ENCODE measurements at regions not wholly inside any gene's neighbourhood (a gene's known extent, or its start where the extent isn't known, plus 50 kb on each side); places are given as distances from the start of the nearest gene placed in this dataset.
A peak's percentile ranks its signal among the peaks of the same experiment; 100 is the strongest.
"Not testable (repeated sequence)": the region's sequence is repeated elsewhere in the genome, so short reads cannot be mapped to it uniquely, and the experiment has no call there.

GRCh38 chr7:142507066-142507465 is 242.2 kb upstream of the PRSS1 start:
- not testable (repeated sequence) for DNase-seq (ENCODE audit: low read depth in 1 of 2, low spot score in 1 of 2)

GRCh38 chr7:142506601-142507000 is 242.7 kb upstream of the PRSS1 start:
- no peak for DNase-seq (ENCODE audit: low read depth in 1 of 2, low spot score in 1 of 2)

- DNase-seq (ENCODE audit: low read depth in 1 of 2, low spot score in 1 of 2), result not testable (repeated sequence)
Observed at GRCh38 chr7:142503949-142504348, 245.3 kb upstream of the PRSS1 start.

GRCh38 chr7:142503036-142503435 is 245.2 kb upstream of the PRSS58 start:
- DNase-seq (ENCODE audit: low read depth in 1 of 2, low spot score in 1 of 2), result no peak

DNA sequence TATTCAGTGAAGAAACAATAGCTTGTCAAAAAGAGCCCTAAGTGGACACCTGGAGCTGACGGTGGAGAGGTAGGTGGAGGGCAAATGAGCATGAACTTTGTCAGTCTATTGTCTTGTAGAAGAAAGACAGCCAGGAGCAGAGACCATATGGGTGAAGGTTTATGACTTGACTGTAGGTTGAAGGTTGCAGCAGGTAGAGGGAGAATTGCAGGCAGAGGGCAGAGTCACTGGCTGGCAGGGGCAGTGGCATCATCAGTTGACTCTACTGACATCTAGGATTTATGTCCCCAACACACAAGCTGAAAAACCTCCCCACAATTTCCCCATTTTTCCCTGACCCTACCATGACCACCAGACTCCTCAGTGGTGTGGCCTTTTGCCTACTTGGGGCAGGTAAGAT is 243.6 kb upstream of the PRSS58 start:
- DNase-seq (ENCODE audit: low read depth in 1 of 2, low spot score in 1 of 2), result no peak

GRCh38 chr7:142500366-142500765 is 242.5 kb upstream of the PRSS58 start:
- DNase-seq (ENCODE audit: low read depth in 1 of 2, low spot score in 1 of 2), result no peak

GRCh38 chr7:142499635-142500034 is 241.8 kb upstream of the PRSS58 start:
- no peak for DNase-seq (ENCODE audit: low read depth in 1 of 2, low spot score in 1 of 2)

- DNase-seq (ENCODE audit: low read depth in 1 of 2, low spot score in 1 of 2), result no peak
Observed at GRCh38 chr7:142498364-142498763, 240.5 kb upstream of the PRSS58 start.

GRCh38 chr7:142496545-142496991 is 238.7 kb upstream of the PRSS58 start:
- no peak for DNase-seq (ENCODE audit: low read depth in 1 of 2, low spot score in 1 of 2)

- not testable (repeated sequence) for DNase-seq (ENCODE audit: low read depth in 1 of 2, low spot score in 1 of 2)
Observed at GRCh38 chr7:142495879-142496278, 238.0 kb upstream of the PRSS58 start.

DNA sequence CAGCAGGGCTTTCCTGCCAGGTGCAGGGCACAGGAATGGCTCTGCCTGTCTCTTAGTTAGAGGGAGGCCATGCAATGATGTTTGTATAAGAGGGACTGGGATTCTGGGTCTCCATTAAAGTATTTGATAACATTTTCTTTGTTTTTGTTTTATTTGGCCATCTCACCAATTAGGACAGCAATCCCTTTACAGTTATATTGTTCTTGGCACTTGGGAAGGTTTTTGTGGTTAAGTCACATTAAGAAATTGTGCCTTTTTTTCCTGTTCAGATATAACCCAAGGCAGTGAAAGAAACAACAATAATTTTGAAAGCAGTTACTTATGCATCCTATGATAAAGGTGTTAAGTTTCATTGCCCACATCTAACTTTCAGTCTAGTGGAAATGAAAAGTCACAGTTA is 237.4 kb upstream of the PRSS58 start:
- not testable (repeated sequence) for DNase-seq (ENCODE audit: low read depth in 1 of 2, low spot score in 1 of 2)

GRCh38 chr7:142494021-142494420 is 236.2 kb upstream of the PRSS58 start:
- no peak for DNase-seq (ENCODE audit: low read depth in 1 of 2, low spot score in 1 of 2)

DNA sequence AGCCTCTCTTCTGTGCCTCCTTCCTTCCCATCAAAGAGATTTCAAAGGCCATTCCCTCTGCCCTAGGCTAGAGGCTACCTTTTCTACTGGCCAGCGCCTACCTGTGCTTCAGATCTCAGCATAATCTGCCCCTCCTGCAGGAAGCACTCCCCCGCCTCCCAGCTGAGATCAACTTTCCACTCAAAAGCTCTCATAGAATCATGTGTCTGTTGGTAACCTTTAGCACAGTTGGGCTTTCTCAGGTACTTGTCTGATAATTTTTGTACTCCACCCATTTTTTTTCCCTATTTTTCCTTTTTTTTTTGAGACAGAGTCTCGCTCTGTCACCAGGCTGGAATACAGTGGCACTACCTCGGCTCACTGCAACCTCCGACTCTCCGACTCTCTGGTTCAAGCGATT is 231.0 kb upstream of the PRSS58 start:
- DNase-seq (ENCODE audit: low read depth in 1 of 2, low spot score in 1 of 2), result no peak

DNA sequence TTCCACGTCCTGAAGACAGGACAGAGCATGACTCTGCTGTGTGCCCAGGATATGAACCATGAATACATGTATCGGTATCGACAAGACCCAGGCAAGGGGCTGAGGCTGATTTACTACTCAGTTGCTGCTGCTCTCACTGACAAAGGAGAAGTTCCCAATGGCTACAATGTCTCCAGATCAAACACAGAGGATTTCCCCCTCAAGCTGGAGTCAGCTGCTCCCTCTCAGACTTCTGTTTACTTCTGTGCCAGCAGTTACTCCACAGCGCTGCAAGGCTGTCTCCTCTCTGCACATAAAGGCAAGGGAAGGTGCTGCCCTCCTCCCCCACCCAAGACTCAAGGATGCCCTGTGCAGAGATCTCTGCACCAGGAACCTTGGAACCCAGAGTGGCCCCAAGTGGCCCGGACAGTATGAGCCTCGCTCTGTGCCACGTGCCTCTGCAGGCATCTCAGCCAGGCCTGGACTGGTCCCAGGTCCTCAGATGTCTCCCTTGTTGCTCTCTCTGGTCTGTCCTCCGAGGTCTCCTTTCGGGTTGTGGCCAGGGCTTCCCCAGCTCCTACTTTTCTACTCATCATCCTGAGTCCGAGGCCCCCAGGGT is 230.3 kb upstream of the PRSS58 start:
- no peak for DNase-seq (ENCODE audit: low read depth in 1 of 2, low spot score in 1 of 2)

DNA sequence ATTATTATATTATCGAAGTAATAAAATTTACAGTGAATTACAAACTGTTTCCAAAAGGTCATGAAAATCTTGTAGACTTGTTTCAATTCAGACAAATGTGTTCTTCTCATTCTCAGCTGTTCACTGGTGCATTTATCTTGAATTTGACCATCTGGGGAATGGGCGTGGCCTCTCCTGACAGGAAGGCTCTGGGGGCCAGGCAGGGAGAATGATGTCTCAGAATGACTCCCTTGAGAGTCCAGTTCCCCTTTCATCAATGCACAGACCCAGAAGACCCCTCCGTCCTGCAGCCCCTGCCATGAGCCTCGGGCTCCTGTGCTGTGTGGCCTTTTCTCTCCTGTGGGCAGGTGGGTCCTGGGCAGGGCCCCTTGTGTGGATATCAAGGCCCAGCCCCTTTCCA is 229.7 kb upstream of the PRSS58 start:
- DNase-seq (ENCODE audit: low read depth in 1 of 2, low spot score in 1 of 2), result not testable (repeated sequence)

DNA sequence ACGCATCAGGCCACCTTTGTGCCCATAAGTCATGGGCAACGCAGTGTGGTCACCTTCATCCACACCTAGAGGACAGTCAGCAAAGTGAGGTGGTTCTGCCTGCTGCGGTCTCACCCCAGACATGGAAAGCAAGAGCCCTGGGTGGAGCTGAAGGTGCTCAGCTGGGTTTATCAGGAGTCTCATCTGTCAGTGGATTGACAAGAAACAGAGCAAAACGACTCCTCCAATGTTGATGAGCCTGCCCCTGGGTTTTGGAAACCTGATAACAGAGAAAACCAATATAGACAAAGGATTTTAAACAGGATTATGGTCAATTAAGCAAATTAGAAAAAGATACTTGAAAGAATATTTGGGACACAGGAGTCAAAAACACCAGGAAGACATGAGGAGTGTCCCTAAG is 229.3 kb upstream of the PRSS58 start:
- DNase-seq (ENCODE audit: low read depth in 1 of 2, low spot score in 1 of 2), result no peak

GRCh38 chr7:142485617-142486226 is 227.9 kb upstream of the PRSS58 start:
- DNase-seq (ENCODE audit: low read depth in 1 of 2, low spot score in 1 of 2), result no peak

- no peak for DNase-seq (ENCODE audit: low read depth in 1 of 2, low spot score in 1 of 2)
Observed at GRCh38 chr7:142483659-142484317, 225.9 kb upstream of the PRSS58 start.

DNA sequence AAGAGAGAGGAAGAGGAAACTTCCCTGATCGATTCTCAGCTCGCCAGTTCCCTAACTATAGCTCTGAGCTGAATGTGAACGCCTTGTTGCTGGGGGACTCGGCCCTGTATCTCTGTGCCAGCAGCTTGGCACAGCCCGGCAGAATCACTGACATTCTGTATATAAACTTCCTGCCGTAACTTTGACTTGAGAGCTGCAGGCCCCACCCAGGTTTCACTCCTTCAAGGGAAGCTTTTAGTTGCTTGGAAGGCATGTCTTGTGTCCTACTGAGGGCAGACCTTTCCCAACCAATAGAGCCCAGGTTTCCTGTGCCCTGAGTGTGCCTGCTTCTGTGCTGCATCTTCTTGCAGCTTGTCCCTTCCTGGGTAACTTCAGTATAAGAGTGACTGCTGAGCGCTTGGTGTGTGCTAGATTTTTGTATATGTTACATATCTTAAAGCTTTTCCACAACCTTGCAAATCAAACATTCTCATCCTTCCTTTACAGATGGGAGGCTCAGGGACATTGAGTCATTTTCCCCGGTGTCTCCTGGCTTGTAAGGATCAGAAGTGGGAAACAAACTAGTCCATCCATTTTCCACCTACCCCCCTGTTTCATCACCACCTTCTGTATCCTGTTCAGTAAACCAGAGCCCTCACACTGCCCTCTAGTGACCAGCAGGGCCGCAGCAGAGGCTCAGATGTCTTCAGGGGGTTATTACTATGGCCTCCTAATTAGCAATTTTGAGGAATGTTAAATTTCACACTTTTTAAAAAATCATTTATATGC is 225.2 kb upstream of the PRSS58 start:
- DNase-seq (ENCODE audit: low read depth in 1 of 2, low spot score in 1 of 2), result peak in 1 of 2 donors; percentile 29

DNA sequence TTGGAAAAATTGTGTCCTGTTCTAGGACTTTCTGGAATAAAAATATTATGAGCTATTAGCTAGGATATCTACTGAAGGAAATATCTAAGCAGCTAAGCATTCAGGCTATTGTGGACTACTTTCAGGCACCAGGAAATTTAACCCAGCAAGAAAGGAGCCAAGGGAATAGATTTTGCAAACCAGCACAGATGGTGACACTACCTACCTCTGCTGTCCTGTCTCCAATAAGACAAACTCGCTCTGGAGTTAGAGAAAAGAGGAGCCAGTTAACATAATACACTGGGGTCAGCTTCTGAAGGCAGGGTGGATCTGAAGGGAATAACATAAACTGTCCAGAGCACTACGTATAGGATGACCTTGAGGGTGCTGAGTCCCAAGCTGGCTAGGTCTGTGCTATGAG is 223.7 kb upstream of the PRSS58 start:
- DNase-seq (ENCODE audit: low read depth in 1 of 2, low spot score in 1 of 2), result no peak

DNA sequence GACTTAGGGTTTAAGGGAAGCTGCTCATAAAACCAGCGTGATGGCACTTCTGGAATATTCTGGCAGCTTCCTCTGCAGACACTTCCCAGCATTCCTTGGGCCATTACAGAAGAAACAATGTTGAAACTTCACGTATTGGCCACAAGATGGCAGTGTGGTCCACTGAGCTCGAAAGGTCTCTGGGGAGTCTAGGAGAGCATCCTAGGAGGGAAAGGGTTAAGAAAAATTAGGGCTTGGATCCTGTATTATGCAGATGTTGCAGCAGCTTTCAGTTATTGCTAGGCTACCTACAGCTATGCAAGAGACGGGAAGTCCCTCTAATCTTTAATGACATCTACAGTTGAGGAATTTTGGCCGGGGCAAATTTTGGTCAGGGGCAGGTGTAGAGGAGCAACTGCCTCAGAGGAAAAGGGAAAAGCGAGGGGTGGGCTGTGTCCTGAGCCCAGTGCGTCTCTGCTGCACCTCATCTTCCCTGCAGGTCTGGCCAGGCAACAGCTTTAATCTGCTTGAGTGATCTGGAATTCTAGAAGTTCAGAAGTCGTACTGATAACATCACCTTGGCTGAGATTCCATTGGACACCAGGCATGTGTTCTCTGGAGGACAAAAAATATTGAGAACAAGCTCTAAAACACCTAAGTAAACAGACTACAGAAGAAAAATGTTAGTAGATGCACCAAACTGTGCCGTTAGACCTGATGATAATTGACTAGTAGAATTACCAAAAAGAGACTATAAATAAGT is 220.8 kb upstream of the PRSS58 start:
- DNase-seq (ENCODE audit: low read depth in 1 of 2, low spot score in 1 of 2), result no peak

All from stimulated activated CD4-positive, alpha-beta T cell treated with anti-CD3 and anti-CD28 coated beads, Interleukin-15, amount 100 ng/mL, for 1 hour (primary cell).